ENCODE measurements at regions not wholly inside any gene's neighbourhood (a gene's known extent, or its start where the extent isn't known, plus 50 kb on each side); places are given as distances from the start of the nearest gene placed in this dataset.

DNA sequence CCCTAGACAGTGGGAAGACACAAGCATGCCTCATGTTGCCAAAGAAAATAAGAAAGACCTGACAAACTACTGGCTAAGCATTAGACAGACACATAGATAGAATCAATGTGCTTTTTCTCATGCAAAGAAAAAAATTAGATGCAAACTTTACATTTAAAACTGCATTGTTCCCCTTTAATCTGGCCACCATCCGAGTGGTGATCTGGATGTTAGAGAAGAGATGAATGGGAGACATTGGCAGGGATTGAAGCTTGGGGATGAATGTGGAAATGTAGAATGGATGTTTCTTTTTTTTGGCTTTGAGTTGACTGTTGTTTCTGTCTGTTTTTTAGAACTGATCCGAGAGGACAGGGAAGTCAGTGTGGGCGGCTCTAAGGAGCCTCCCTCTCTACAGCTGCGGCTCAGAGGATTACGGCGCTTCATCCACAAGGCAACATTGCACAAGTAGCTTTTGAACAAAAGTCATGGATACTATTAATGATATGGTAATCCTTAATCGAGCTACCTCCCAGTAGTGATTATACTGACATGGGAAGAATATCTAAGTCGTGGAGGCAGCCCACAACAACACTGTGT, 53.0 kb downstream of the HELT start:
- no peak for DNase-seq (ENCODE audit: low read depth in 2 of 3, low spot score in 2 of 3)

DNA sequence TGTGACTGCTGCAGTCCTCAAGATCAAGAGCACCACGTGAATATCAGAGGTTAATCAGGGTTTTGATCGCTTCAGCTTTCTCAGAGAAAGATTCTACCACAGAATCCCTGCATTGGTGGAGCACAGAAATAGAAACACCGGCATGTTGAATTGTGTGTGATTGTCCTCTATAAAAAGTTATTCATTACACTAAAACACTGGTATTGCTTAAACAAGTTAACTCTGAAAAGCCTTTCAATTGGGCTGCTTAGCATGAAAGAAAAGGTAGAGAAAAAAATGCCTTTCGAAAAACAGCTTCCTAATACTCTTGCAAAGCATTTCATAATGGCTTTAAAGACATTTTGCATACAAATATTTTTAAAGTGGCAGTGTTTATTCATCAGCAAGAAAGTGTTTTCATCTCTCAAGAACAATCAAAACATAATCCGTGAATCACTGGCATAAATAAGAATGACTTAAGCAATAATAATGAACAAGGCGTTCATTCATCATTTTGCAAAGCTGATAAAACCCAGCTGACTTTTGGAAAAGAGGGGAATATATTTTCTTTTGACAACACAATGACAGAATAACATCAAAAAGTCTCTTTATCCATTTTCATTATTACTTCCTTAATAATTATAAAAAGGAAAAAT, 61.1 kb downstream of the HELT start:
- DNase-seq (ENCODE audit: low read depth in 2 of 3, low spot score in 2 of 3) = no peak

GRCh38 chr4:185080545-185080944, 62.3 kb downstream of the HELT start:
- DNase-seq (ENCODE audit: low read depth in 2 of 3, low spot score in 2 of 3) = no peak

DNA sequence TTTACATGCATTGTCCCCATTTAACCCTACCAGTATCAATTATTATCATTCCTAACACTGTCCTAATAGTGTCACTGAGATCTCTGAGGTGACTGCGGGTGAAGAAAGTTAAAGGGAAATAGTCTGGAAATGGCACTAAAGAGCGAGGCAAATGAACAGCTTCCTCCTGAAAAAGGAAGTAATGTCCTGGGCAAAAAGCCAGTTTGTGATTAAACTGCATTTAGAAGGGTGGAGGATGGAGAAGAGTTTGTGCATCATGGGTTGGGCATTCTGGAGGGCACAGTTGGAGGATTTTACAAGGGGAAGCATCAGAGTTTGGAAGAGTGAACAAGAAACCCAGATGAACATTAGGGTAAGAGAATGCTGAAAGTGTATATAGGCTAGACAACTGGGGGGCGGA, 60.5 kb upstream of the SLC25A4 start:
- DNase-seq (ENCODE audit: low read depth in 2 of 3, low spot score in 2 of 3) = peak in 2 of 3 donors; percentile 26 to 56

DNA sequence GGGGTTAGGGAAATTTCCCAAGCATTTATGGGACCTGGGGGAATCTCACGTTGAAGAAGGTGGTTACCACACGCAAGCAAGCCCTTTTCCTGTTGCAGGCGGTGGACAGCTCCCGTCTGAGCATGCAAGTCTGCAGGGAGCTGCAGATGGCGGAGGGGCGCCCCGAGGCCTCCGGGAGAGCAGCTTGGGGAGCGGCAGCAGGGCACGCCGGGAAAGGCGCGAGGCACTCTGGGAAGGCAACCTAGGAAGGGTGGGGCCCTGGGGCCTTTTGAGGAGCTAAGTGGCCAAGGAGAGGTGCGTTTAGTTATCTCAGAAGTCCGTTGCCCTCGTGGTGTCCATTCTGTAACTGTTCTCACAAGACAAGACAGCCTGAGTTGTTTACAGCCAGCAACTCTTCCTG, 57.0 kb upstream of the SLC25A4 start:
- no peak for DNase-seq (ENCODE audit: low read depth in 2 of 3, low spot score in 2 of 3)

DNA sequence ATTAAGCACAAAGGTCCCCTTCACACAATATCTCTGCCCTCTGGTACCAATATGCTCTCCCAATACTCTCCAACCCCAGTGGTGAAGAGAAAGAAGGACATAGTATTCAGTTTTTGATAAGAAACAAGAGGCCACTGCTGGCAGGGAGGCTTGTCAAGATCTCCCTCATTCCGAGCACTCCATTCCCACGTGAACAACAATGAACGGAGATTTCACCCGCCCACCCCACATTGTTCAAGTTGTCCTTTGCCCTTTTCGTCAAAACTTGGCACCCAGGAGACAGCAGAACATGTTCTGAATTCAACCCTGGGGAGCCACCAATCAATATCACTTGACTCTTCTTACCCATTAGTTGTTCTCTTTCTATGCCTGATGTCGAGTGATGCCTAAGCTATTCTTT, 54.2 kb upstream of the SLC25A4 start:
- no peak for DNase-seq (ENCODE audit: low read depth in 2 of 3, low spot score in 2 of 3)

DNA sequence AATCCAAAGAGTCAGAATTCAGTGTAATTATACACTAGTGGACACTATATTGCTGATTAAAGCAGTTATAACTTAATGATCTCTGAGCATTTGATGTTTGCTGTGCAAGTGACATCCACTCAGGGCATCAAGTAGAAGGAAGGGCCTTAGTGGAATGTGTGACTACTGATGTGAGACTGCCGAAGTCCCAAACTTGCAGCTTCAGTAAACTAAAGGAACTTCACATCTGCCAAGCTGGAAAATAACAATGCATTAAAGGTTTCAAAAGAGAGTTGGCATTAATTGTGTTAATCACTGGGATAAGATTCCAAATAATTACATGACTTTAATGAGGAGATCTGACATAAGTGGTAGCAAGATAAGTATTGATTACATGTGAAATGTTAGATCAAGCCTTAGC, 52.5 kb upstream of the SLC25A4 start:
- DNase-seq (ENCODE audit: low read depth in 2 of 3, low spot score in 2 of 3) = no peak

DNA sequence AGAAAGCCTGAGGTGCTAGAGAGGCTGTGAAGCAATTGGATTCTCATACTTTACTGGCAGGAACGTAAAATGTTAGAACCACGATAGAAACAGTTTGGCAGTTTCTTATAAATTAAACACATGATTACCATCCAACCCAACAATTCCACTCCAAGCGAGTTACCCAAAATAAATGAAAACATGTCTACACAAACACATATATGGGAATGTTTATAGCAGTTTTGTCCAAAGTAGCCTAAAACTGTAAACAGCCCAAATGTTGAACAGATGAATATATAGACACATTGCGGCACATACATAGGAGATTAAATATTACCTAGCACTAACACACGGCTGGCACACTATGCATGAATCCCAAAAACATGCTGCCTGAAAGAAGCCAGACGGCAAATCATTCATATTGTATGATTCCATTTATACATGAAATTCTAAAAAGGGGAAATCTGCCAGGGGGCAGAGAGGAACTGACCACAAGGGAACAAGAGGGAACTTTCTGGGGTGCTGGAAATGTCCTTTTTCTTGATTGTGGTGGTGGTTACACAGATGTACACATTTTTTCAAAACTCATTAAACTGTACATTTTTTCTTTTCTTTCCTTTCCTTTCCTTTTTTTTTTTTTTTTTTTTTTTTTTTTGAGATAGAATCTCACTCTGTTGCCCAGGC, 50.4 kb upstream of the SLC25A4 start:
- no peak for DNase-seq (ENCODE audit: low read depth in 2 of 3, low spot score in 2 of 3)
